HL-60 (cell line): ENCODE measurements at regions not wholly inside any gene's neighbourhood (a gene's known extent, or its start where the extent isn't known, plus 50 kb on each side); places are given as distances from the start of the nearest gene placed in this dataset.

Experiments used
- DNase-seq, 2 experiments: peaks; one replicate each; pipeline ENCODE4 v3.0.0-alpha.2; 2010 to 2020; ENCODE audit warnings: low read depth in 1 of 2, low spot score in 1 of 2
- H3K27ac ChIP-seq: fragments of 250-450 bp; sonication (Bioruptor Pico); replicated peaks from 2 replicates; pipeline ENCODE4 v1.5.1; 2020; ENCODE audit warnings: mild to moderate bottlenecking, moderate library complexity
- H3K27me3 ChIP-seq: fragments of 250-450 bp; sonication (Bioruptor Pico); 2 replicates; pipeline ENCODE4 v1.5.1; 2021; ENCODE audit warnings: mild to moderate bottlenecking, moderate library complexity; ENCODE audit not compliant: insufficient read depth, poor library complexity, severe bottlenecking
- H3K4me3 ChIP-seq: replicated peaks from 2 replicates; pipeline ENCODE4 v1.5.1; 2011; ENCODE audit warnings: mild to moderate bottlenecking, control low read depth, low read length; ENCODE audit not compliant: insufficient read depth
- GABPA ChIP-seq: IDR thresholded peaks from 2 replicates; pipeline ENCODE4 v1.6.1; 2012; ENCODE audit warnings: low read depth
- POLR2AphosphoS5 ChIP-seq: IDR thresholded peaks from 2 replicates; pipeline ENCODE4 v1.6.1; 2012; ENCODE audit warnings: low read depth
- SPI1 ChIP-seq: IDR thresholded peaks from 2 replicates; pipeline ENCODE4 v1.6.1; 2012; ENCODE audit warnings: low read depth, mild to moderate bottlenecking, borderline replicate concordance
- TF ChIP-seq, protein P1 (sequence below): IDR thresholded peaks from 2 replicates; pipeline ENCODE4 v1.6.1; 2012; ENCODE audit warnings: low read depth; ENCODE audit not compliant: insufficient replicate concordance
- TF ChIP-seq, protein P2 (sequence below): IDR thresholded peaks from one replicate; pipeline ENCODE4 v1.5.1; 2011; ENCODE audit warnings: low read length, control low read depth, inconsistent platforms; ENCODE audit not compliant: insufficient read depth

DNA sequence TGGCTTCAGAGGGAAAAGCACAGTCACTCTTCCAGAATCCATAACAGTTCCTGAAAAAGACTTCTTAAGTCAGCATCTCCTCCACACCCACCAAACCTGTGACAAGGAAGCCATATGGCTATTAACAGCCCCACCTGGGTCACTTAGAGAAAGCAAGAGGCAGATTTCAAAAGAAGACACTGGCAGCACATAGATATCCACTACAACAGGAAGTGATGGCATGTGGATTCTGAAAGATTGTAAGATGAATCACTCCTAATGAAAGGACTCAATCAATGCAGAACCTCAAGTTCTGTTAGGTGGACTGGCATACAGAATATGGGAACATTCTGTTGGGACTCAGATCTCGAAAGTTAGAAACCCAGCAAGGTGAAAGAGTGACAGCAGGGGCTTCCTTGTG lies 365.9 kb downstream of the TGFB2 start:
- H3K27ac ChIP-seq = no peak overlapping the region
- TF ChIP-seq, protein P1, sequence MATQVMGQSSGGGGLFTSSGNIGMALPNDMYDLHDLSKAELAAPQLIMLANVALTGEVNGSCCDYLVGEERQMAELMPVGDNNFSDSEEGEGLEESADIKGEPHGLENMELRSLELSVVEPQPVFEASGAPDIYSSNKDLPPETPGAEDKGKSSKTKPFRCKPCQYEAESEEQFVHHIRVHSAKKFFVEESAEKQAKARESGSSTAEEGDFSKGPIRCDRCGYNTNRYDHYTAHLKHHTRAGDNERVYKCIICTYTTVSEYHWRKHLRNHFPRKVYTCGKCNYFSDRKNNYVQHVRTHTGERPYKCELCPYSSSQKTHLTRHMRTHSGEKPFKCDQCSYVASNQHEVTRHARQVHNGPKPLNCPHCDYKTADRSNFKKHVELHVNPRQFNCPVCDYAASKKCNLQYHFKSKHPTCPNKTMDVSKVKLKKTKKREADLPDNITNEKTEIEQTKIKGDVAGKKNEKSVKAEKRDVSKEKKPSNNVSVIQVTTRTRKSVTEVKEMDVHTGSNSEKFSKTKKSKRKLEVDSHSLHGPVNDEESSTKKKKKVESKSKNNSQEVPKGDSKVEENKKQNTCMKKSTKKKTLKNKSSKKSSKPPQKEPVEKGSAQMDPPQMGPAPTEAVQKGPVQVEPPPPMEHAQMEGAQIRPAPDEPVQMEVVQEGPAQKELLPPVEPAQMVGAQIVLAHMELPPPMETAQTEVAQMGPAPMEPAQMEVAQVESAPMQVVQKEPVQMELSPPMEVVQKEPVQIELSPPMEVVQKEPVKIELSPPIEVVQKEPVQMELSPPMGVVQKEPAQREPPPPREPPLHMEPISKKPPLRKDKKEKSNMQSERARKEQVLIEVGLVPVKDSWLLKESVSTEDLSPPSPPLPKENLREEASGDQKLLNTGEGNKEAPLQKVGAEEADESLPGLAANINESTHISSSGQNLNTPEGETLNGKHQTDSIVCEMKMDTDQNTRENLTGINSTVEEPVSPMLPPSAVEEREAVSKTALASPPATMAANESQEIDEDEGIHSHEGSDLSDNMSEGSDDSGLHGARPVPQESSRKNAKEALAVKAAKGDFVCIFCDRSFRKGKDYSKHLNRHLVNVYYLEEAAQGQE = no peak
- TF ChIP-seq POLR2AphosphoS5 (no peak), SPI1 (no peak), GABPA (no peak)
- TF ChIP-seq, protein P2, sequence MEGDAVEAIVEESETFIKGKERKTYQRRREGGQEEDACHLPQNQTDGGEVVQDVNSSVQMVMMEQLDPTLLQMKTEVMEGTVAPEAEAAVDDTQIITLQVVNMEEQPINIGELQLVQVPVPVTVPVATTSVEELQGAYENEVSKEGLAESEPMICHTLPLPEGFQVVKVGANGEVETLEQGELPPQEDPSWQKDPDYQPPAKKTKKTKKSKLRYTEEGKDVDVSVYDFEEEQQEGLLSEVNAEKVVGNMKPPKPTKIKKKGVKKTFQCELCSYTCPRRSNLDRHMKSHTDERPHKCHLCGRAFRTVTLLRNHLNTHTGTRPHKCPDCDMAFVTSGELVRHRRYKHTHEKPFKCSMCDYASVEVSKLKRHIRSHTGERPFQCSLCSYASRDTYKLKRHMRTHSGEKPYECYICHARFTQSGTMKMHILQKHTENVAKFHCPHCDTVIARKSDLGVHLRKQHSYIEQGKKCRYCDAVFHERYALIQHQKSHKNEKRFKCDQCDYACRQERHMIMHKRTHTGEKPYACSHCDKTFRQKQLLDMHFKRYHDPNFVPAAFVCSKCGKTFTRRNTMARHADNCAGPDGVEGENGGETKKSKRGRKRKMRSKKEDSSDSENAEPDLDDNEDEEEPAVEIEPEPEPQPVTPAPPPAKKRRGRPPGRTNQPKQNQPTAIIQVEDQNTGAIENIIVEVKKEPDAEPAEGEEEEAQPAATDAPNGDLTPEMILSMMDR = no peak
- H3K27me3 ChIP-seq = no peaks in the 10 kb centered on the region
- H3K4me3 ChIP-seq = no peak overlapping the region
- no peak for DNase-seq

DNA sequence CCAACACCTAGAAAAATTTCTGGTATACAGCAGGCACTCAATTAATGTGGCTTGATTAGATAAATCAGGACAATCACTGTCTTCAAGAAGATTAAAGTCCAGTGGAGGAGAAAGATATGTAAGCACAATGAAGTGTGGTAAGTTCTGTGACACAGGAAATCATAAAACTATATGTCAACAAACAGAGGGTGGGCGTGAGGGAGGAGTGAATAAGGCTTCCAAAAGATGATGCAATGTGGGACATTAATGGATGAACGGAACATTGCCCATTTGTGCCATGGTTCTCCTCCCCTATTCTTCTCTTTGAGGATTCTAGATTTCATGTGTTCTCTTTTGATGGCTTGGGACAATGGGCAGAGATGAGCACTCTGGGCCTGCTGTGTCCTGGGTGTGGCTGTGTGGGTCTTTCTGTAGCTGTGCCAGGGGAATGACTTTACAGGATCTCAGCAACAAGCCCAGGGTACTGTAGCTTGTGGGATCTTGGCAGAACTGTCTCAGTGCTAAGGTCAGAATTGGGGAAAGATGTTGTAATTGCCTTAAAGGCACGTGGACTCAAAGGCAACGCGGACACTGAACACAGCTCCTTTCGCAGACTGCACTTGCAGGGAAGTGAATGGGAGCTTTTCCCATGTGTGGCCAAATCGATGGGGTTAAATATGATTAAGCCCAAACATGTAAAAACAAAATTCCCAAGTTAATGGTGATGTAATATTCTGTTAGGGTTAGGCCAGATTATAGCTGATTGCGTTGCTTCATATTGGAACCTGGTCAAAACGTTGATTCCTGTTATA lies 366.9 kb downstream of the TGFB2 start:
- no peak for DNase-seq
- TF ChIP-seq POLR2AphosphoS5 (no peak), GABPA (no peak), SPI1 (no peak)
- TF ChIP-seq, protein P1 = no peak
- TF ChIP-seq, protein P2 = no peak
- H3K4me3 ChIP-seq = no peak overlapping the region
- no peaks in the 10 kb centered on the region for H3K27me3 ChIP-seq
- no peak overlapping the region for H3K27ac ChIP-seq

DNA sequence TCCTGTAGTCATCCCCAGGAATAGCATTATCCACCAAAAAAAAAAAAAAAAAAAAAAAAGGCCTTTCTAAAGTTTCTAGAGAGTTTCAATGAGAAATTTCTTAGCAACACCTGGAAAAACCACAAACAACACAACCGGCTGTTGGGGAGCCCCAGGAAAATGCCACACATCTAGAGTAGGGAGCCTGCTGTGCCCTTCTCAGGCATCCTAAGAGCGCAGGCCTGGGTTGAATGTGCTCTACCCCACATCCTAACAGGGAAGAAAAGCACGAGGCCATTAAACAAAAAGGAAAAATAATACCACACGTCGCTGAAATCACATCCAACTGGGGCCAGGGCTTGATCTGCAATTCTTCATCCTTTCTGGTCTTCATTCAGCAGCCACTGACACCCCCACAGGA lies 367.5 kb downstream of the TGFB2 start:
- Histone ChIP-seq H3K4me3 (no peak overlapping the region), H3K27me3 (no peaks in the 10 kb centered on the region), H3K27ac (no peak overlapping the region)
- TF ChIP-seq GABPA (no peak), SPI1 (no peak), POLR2AphosphoS5 (no peak)
- TF ChIP-seq, protein P2 = no peak
- TF ChIP-seq, protein P1 = no peak
- DNase-seq = no peak
